ENCODE measurements at regions not wholly inside any gene's neighbourhood (a gene's known extent, or its start where the extent isn't known, plus 50 kb on each side); places are given as distances from the start of the nearest gene placed in this dataset.

DNA sequence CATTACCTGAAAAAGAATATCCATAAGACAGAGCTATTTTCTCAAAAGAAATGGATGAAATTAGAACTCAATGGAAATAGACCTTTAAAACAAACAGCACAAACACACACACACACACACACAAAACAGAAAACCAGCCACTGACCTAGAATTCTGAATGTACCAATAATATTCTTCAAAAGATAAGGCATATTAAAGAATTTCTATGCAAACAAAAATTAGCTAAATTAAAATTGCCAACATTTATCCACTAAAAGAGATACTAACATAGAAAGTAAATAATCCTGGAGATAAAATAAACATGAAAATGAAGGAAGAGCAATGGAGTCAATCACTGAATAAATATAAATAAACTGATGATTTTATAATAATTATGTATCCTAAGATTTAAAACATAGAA, 431.2 kb downstream of the SH2D4B start:
- Histone ChIP-seq H4K20me1 (ENCODE audit: insufficient read depth, low read length) (no peaks in the 10 kb centered on the region), H3K27ac (ENCODE audit: low read depth, low read length) (no peak overlapping the region), H3K4me1 (ENCODE audit: insufficient read depth, low read length) (no peaks in the 10 kb centered on the region), H3K9ac (ENCODE audit: low read length) (no peak overlapping the region), H3K79me2 (ENCODE audit: insufficient read depth, low read length) (no peaks in the 10 kb centered on the region), H3K36me3 (ENCODE audit: insufficient read depth, low read length) (no peaks in the 10 kb centered on the region), H2AFZ (ENCODE audit: low read depth, low read length) (no peak overlapping the region), H3K4me2 (ENCODE audit: low read length) (no peak overlapping the region), H3K4me3 (ENCODE audit: insufficient read depth, low read depth, low read length) (no peak overlapping the region), H3K27me3 (ENCODE audit: insufficient read depth, low read length) (no peaks in the 10 kb centered on the region), H3K9me3 (ENCODE audit: insufficient read depth, low read depth, low read length) (no peaks in the 10 kb centered on the region)
- H3K27ac Mint-ChIP-seq (ENCODE audit: unreplicated experiment): no peak overlapping the region
- no peaks in the 10 kb centered on the region for H3K36me3 Mint-ChIP-seq (ENCODE audit: low read depth, unreplicated experiment)
- no peak overlapping the region for H3K4me3 Mint-ChIP-seq (ENCODE audit: unreplicated experiment)
- no peaks in the 10 kb centered on the region for H3K9me3 Mint-ChIP-seq (ENCODE audit: unreplicated experiment)
- TF ChIP-seq EZH2 (IDR thresholded peaks at IDR 0.05; ENCODE audit: insufficient read depth, low read length): no peak
- TF ChIP-seq, protein P1, sequence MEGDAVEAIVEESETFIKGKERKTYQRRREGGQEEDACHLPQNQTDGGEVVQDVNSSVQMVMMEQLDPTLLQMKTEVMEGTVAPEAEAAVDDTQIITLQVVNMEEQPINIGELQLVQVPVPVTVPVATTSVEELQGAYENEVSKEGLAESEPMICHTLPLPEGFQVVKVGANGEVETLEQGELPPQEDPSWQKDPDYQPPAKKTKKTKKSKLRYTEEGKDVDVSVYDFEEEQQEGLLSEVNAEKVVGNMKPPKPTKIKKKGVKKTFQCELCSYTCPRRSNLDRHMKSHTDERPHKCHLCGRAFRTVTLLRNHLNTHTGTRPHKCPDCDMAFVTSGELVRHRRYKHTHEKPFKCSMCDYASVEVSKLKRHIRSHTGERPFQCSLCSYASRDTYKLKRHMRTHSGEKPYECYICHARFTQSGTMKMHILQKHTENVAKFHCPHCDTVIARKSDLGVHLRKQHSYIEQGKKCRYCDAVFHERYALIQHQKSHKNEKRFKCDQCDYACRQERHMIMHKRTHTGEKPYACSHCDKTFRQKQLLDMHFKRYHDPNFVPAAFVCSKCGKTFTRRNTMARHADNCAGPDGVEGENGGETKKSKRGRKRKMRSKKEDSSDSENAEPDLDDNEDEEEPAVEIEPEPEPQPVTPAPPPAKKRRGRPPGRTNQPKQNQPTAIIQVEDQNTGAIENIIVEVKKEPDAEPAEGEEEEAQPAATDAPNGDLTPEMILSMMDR (IDR thresholded peaks at IDR 0.05; ENCODE audit: insufficient read depth, low read depth, low read length): no peak
- H3K27me3 Mint-ChIP-seq (ENCODE audit: low read depth, unreplicated experiment): no peaks in the 10 kb centered on the region
- H3K4me1 Mint-ChIP-seq (ENCODE audit: low read depth, unreplicated experiment): no peaks in the 10 kb centered on the region
- DNase-seq (ENCODE audit: low read depth): no peak
- no peak for FAIRE-seq

DNA sequence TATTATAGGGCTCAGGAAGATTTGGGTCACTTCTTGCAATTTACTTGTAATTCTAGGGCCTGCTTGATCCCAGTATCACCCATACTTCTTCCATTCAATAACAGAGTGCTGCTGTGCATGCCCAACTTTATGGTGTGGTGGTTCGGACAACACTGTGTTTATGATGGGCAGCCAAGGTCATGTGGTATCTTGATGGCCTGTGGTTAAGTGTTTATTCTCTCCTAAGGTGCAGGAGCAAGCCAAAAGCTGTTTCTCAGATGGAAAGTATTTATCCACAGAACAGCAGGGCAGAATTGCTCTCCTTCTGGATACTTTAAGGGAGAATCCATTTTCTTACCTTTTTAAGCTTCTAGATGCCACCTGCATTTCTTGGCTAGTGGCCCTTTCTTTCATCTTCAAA, 433.8 kb downstream of the SH2D4B start:
- Histone ChIP-seq H3K4me1 (ENCODE audit: insufficient read depth, low read length) (no peaks in the 10 kb centered on the region), H3K4me2 (ENCODE audit: low read length) (no peak overlapping the region), H3K4me3 (ENCODE audit: insufficient read depth, low read depth, low read length) (no peak overlapping the region), H3K79me2 (ENCODE audit: insufficient read depth, low read length) (no peaks in the 10 kb centered on the region), H3K9me3 (ENCODE audit: insufficient read depth, low read depth, low read length) (no peaks in the 10 kb centered on the region), H3K36me3 (ENCODE audit: insufficient read depth, low read length) (no peaks in the 10 kb centered on the region), H3K27me3 (ENCODE audit: insufficient read depth, low read length) (no peaks in the 10 kb centered on the region), H2AFZ (ENCODE audit: low read depth, low read length) (no peak overlapping the region), H3K27ac (ENCODE audit: low read depth, low read length) (no peak overlapping the region), H3K9ac (ENCODE audit: low read length) (no peak overlapping the region), H4K20me1 (ENCODE audit: insufficient read depth, low read length) (no peaks in the 10 kb centered on the region)
- H3K27me3 Mint-ChIP-seq (ENCODE audit: low read depth, unreplicated experiment): no peaks in the 10 kb centered on the region
- H3K27ac Mint-ChIP-seq (ENCODE audit: unreplicated experiment): no peak overlapping the region
- no peaks in the 10 kb centered on the region for H3K4me1 Mint-ChIP-seq (ENCODE audit: low read depth, unreplicated experiment)
- FAIRE-seq: no peak
- TF ChIP-seq, protein P1 (IDR thresholded peaks at IDR 0.05; ENCODE audit: insufficient read depth, low read depth, low read length): no peak
- TF ChIP-seq EZH2 (IDR thresholded peaks at IDR 0.05; ENCODE audit: insufficient read depth, low read length): no peak
- no peak overlapping the region for H3K4me3 Mint-ChIP-seq (ENCODE audit: unreplicated experiment)
- H3K9me3 Mint-ChIP-seq (ENCODE audit: unreplicated experiment): no peaks in the 10 kb centered on the region
- no peaks in the 10 kb centered on the region for H3K36me3 Mint-ChIP-seq (ENCODE audit: low read depth, unreplicated experiment)
- DNase-seq (ENCODE audit: low read depth): no peak

DNA sequence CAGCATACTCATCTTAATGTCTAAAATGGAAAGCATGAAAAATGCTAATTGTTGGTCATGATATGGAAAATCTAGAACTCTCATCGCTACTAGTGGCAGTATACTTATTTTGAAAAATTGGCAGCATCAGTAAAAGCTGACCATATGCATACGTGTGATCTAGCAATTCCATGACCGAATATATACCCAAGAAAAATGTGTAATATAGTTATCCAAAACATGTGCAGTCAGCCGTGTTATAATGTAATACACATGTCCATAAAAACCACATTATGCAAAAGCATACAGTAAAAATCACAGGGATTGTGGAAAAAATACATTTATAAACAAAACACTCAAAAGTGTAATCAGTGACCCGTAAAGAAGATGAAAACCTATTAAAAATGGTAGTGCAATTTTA, 439.0 kb downstream of the SH2D4B start:
- no peaks in the 10 kb centered on the region for H3K36me3 ChIP-seq (ENCODE audit: insufficient read depth, low read length)
- FAIRE-seq: no peak
- Mint-ChIP-seq H3K27me3 (ENCODE audit: low read depth, unreplicated experiment) (no peaks in the 10 kb centered on the region), H3K4me1 (ENCODE audit: low read depth, unreplicated experiment) (no peaks in the 10 kb centered on the region), H3K36me3 (ENCODE audit: low read depth, unreplicated experiment) (no peaks in the 10 kb centered on the region), H3K4me3 (ENCODE audit: unreplicated experiment) (no peak overlapping the region), H3K9me3 (ENCODE audit: unreplicated experiment) (no peaks in the 10 kb centered on the region), H3K27ac (ENCODE audit: unreplicated experiment) (no peak overlapping the region)
- H3K79me2 ChIP-seq (ENCODE audit: insufficient read depth, low read length): no peaks in the 10 kb centered on the region
- H3K9me3 ChIP-seq (ENCODE audit: insufficient read depth, low read depth, low read length): no peaks in the 10 kb centered on the region
- TF ChIP-seq EZH2 (IDR thresholded peaks at IDR 0.05; ENCODE audit: insufficient read depth, low read length): no peak
- TF ChIP-seq, protein P1 (IDR thresholded peaks at IDR 0.05; ENCODE audit: insufficient read depth, low read depth, low read length): no peak
- H3K4me3 ChIP-seq (ENCODE audit: insufficient read depth, low read depth, low read length): no peak overlapping the region
- no peak overlapping the region for H2AFZ ChIP-seq (ENCODE audit: low read depth, low read length)
- H3K4me1 ChIP-seq (ENCODE audit: insufficient read depth, low read length): no peaks in the 10 kb centered on the region
- H3K9ac ChIP-seq (ENCODE audit: low read length): no peak overlapping the region
- no peak overlapping the region for H3K4me2 ChIP-seq (ENCODE audit: low read length)
- H4K20me1 ChIP-seq (ENCODE audit: insufficient read depth, low read length): no peaks in the 10 kb centered on the region
- H3K27ac ChIP-seq (ENCODE audit: low read depth, low read length): no peak overlapping the region
- no peak for DNase-seq (ENCODE audit: low read depth)
- H3K27me3 ChIP-seq (ENCODE audit: insufficient read depth, low read length): no peaks in the 10 kb centered on the region

Data from astrocyte (in vitro differentiated cells and primary cell).